ENCODE measurements at regions not wholly inside any gene's neighbourhood (a gene's known extent, or its start where the extent isn't known, plus 50 kb on each side); places are given as distances from the start of the nearest gene placed in this dataset.

DNA sequence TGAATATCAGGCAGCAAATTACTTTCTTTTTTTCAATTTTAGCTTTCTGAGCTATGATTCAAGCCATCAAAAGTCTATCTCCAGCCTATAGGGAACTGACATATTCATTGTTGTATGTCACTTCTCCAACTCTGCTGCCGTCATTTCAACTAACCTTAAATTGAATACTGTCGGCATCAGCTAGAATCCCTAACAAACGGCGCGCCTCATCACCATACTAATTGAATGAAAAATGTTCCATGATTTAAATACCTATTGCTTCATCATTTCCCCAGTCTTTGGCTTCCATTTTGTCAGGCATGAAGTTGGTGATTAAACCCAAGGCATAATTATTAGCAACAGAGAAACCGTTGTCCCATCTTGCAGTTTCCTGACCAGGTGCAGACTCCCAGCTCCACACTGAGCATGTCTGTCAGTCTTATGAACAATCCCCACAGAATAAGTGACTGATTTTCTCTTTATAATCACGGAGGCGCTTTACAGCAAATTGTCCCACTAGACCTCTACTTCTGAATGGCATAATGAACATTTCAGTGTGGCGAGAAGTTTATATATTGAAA, 83.5 kb upstream of the NPY start:
- no peak for DNase-seq (ENCODE audit: low read depth)

DNA sequence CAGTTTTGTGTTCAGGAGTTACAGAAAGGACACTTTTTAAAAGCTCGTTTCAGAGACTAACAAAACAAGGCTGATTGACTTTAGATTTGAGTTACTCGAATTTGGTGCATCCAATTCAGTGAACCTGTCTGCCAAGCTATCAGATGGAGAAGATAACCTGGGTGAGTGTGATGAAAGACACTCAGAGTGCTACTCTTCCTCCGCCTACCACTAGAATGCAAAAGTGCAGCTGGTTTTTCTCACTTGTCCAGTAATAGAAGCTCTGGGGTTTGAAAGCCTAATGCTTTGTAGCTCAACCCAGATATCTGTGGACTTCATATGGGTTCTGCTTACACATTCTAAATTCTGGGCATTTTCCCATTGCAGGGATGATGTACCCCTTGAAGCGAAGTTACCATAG, 82.8 kb upstream of the NPY start:
- DNase-seq (ENCODE audit: low read depth) = no peak

DNA sequence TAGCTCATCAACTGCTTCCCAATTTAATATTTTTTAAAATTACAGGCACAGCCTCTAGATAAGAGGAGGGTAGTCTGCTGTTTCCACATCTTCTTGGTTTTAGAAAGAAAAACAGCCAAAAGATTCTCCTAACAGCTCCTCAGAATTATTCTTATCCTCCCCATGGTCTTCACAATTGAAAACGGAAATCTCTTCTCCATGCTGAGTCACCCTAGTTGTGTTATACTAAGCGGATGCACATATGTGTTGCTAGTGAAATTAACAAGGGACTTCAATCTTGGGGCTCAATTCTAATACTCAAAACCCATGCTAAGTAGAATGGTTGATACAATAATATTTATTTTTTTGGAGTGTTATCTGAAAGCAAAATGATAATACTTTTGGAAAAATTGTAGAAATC, 71.9 kb upstream of the NPY start:
- no peak for DNase-seq (ENCODE audit: low read depth)

DNA sequence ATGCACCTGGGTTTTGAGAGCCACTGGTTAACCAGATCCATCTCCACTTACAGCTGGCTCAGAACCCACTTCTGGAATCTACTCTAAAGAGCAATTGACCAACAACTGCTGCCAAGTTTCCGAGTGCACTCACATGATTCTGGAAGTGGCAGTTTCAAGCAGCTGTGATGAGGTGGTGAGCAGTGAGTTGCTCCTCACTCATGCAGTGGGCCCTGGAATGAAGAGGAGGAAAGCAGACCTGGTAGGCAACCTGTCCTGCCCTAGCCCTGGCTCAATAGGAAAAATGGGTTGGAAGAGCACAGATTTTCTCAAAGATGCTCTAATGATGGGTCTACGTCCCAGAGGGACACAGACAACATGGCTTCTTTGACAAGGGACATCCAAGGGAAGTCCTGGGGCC, 70.7 kb upstream of the NPY start:
- no peak for DNase-seq (ENCODE audit: low read depth)

DNA sequence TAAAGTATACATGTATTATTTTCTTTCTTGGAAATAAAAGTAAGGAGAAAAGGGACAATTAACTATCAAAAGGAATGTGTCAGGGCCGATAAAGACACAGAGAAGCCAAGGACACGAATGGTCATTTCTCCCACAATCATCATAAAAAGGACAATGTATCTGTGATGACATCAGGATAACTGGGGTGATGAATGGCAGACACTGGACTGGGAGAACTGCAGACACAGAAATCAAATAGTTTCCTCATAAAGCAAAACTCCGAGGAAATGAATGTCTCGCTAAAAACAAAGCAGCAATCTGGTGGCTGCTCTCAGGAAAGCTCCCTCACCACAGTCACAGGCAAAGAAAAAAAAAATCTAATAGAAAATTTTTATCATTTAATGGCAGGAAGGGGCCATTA, 69.3 kb upstream of the NPY start:
- DNase-seq (ENCODE audit: low read depth) = no peak

DNA sequence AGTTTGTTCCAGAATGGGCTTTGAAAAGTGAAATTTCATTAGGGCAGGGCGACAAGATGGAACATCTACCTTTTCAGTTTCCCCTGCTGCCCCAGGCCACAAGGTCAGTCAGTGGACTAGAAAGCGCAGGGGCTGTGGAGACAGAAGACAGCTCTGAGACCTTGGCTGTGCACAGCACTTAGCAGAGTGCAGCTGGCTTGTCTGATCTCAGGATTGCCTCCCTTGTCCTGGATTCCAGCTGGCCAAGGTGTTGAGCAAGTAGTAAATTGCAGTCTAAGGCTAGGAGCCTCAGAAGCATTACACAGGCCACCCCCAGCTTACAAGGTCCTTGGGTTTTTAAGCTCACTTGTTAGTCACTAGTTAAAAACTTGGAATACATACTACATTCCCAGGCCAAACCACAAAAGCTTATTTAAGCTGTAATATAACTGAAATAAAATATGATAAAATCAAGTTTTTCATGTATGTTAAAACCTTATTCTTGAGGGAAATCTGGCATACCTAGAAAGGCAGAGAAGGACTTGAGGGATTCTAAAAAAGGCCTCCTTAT, 67.3 kb upstream of the NPY start:
- peak; percentile 54 for DNase-seq (ENCODE audit: low read depth)

DNA sequence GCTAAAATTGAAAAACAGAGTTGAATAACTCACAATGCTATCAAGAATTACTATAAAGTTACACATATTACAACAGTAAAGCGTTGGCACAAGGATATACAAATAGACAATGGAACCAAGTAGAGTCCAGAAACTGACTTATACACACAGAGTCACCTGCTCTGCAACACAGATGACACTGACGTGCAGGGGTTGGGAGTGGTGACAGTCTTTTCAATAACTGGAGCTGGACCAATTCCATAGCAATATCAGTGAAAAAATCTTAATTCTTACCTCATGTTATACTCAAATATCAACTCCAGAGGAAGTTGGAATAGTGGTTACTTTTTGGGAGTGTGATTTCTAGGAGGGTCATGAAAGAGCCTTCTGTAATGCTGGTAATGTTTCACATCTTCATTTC, 62.5 kb upstream of the NPY start:
- DNase-seq (ENCODE audit: low read depth) = no peak

DNA sequence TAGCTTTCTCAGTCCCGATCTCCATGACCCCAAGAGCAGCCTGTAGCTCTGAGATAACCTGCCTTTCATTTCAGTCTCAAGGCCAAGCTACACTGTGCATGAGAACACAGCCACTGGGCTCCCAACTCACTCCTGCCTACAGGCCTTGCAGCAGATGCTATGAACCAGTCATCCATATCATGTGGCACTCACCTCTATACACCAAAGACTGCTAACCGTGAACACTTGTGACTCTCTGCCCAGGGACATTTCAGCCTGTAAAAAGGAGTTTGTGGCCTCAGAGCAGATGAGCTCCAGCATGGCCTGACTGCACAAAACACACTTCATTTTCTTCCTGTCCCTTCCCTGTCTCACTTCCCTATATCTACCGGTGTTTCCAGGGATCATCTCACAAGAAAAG, 56.9 kb upstream of the NPY start:
- no peak for DNase-seq (ENCODE audit: low read depth)

DNA sequence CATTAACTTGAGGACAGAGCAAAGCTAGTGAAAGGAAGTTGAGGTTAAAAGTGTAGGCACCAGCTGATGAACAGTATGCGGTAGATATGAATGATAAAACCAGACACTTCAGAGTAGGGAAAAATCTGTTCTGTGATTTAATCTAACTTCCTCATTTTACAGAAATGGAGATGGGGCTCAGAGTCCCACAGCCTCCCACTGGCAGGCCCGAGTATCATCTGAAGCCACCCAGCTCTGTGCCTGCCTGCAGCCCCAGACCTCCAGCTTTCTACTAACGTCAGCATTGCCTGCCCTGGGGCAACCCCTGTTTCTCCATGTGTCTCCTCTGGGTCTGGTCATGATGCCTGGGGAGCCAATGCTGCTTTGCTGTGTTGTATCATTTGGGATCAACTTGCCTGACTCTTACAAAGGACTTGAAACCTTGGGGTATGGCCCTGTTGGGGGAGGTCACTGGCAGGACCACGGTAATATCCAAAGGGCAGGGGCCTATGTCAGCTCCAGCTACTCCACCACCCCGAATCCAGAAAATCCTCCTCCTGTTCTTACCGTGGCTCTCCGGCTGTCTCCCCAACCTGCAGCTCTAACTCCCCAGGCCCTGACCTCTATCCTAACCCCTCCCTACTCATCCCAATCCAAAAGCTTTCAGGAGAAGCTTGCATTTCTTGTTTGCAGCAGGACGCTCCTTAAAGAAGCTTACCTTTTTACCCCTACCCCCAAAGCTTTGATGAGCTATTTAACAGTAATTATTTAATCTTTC, 56.2 kb upstream of the NPY start:
- no peak for DNase-seq (ENCODE audit: low read depth)

DNA sequence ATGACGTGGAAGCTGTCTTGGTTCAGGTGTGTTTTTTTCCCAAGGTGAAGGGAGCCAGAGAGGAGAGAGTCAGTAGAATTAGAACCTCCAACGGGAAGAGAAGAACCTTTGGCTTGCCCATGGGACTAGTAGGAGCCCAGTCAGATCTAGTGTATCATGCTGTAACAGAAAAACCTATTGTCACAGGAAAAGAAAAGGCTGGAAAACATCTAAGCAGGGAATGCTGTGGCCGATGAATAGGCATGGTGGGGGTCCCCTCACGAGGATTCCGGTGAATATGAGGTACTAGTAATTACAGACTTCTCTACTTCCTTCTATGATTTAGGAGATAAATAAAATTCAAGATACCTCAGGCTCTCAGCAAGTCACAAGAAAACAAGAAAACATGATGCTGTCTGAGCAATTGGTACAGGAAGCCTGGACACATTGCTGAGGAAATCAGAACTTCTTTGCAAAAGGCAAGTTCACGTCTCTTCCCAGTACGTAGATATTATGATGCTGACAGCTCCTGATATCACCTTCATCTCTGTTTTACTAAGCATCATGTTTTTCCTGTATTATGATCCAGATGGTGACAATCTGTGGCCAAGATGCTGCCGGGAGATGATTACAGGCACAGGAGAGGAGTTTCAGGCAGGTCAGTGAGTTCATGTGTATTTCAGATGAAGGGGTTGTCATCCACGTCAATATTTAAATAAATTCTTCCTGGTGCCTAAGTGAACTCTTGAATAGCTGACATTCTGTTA, 54.3 kb upstream of the NPY start:
- DNase-seq (ENCODE audit: low read depth) = no peak

DNA sequence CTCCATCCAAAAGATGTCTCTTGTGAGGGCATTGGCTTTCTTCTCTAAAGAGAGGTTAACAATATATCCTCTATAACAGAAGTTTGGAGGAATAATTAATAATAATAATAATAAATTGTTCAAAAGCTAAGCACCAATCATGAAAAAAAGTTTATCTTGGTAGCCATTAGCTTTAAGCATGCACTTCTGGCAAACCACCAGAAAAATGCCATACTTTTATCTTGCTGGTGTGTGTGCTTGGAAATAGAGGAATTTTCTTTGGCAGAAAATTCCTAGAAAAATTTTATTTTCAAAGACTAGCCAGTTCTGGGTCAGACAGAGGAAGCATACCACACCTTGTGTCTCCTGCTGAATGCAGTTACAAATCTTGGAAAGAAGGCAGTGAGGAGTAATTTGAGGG, 52.5 kb upstream of the NPY start:
- DNase-seq (ENCODE audit: low read depth) = no peak

DNA sequence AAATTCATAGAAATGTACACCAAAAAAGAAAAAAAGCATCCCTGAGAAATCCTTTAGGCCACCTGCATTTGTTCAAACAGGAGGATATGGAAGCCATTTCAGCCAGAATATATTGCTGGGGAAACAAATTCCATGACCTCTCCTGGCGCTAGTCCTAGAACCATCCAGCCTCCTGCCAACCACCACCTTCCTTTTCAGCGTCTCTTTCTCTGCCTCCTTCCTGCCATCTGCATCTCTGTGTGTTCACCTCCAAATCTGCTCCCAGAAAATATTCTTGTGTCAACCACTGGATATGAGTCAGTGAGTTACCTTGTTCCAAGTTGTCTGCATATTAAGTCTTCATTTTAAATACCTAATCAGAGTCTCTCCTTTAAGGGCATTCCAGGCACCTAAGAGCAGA, 50.6 kb upstream of the NPY start:
- no peak for DNase-seq (ENCODE audit: low read depth)

Data from iris pigment epithelial cell (primary cell).